Esophagus muscularis mucosa (tissue), 4 donors: ENCODE measurements at regions not wholly inside any gene's neighbourhood (a gene's known extent, or its start where the extent isn't known, plus 50 kb on each side); places are given as distances from the start of the nearest gene placed in this dataset.

ENCODE experiments used
- DNase-seq: peaks from one replicate; pipeline ENCODE4 v3.0.0-alpha.2; 2017; ENCODE audit errors: extremely low spot score
- H3K27ac ChIP-seq, 4 donors: fragments of 200-600 bp; sonication (generic); replicated peaks in 1 of 4; 1 replicate in 3 of 4; 2 replicates in 1 of 4; pipeline ENCODE4 v1.5.1; 2016 to 2019; ENCODE audit warnings: mild to moderate bottlenecking in 1 of 4
- H3K27me3 ChIP-seq, 4 donors: fragments of 200-600 bp; sonication (generic); one replicate each; pipeline versions ENCODE4 v1.5.1 to v1.6.0; 2016 to 2019
- H3K36me3 ChIP-seq, 4 donors: fragments of 200-600 bp; sonication (generic); one replicate each; pipeline ENCODE4 v1.5.1; 2016 to 2019
- H3K4me1 ChIP-seq, 4 donors: fragments of 200-600 bp; sonication (generic); one replicate each; pipeline ENCODE4 v1.5.1; 2016 to 2019
- H3K4me3 ChIP-seq, 4 donors: fragments of 200-600 bp; sonication (generic); 1 replicate in 2 of 4; 2 replicates in 2 of 4; pipeline ENCODE4 v1.5.1; 2016 to 2019; ENCODE audit warnings: mild to moderate bottlenecking in 4 of 4, moderate library complexity in 1 of 4
- H3K9me3 ChIP-seq, 4 donors: fragments of 200-600 bp; sonication (generic); 1 replicate in 3 of 4; 2 replicates in 1 of 4; pipeline ENCODE4 v1.5.1; 2016 to 2019
- CTCF ChIP-seq, 3 experiments: fragments of 200-600 bp in 2 of 3; fragments of 450-650 bp in 1 of 3; sonication (generic) in 2 of 3; IDR thresholded peaks; one replicate each; pipeline ENCODE4 v1.5.1; 2017 to 2019; ENCODE audit warnings: antibody characterized with exemption in 3 of 3, mild to moderate bottlenecking in 2 of 3, moderate library complexity in 1 of 3
- EP300 ChIP-seq: sonication (generic); formaldehyde crosslinking; IDR thresholded peaks from one replicate; pipeline ENCODE4 v1.6.1; 2017; ENCODE audit warnings: antibody characterized with exemption
- POLR2A ChIP-seq: fragments of 450-650 bp; IDR thresholded peaks from one replicate; pipeline ENCODE4 v1.6.1; 2017; ENCODE audit warnings: antibody characterized with exemption, moderate library complexity, mild to moderate bottlenecking, low read depth
- POLR2AphosphoS5 ChIP-seq, 2 donors: sonication (generic); formaldehyde crosslinking; IDR thresholded peaks; one replicate each; pipeline ENCODE4 v1.6.1; 2017; ENCODE audit warnings: antibody characterized with exemption in 2 of 2
- WGBS: methylation state at CpG from one replicate; pipeline ENCODE4 v1.1.5; 2018; 5-methylcytosine and 5-hydroxymethylcytosine counted together
- intact Hi-C: fragments of 100-400 bp; cut with DNase I; formaldehyde crosslinking; loops from one replicate; pipeline ENCODE4 v1.15.1; 2023

- no peak for DNase-seq
- TF ChIP-seq POLR2A = no peak
- TF ChIP-seq POLR2AphosphoS5 (IDR thresholded peaks at IDR 0.05) = no peak
- no peak for TF ChIP-seq CTCF (IDR thresholded peaks at IDR 0.05)
- no peak for TF ChIP-seq EP300
- no peak overlapping the region for H3K4me3 ChIP-seq
- H3K36me3 ChIP-seq = no peaks in the 10 kb centered on the region
- no peaks in the 10 kb centered on the region for H3K27me3 ChIP-seq
- H3K4me1 ChIP-seq = peaks cover 0 to 22% (median 10%) of the 10 kb centered on the region in 4 donors
- H3K9me3 ChIP-seq = no peaks in the 10 kb centered on the region
- intact Hi-C loops = no loop called here
- 92% methylated on average over 1 of the region's 1 CpG for WGBS
- no peak overlapping the region for H3K27ac ChIP-seq
Measured at GRCh38 chr1:72780212-72780611, 497.9 kb upstream of the NEGR1 start.

GRCh38 chr1:72777918-72778317, 495.6 kb upstream of the NEGR1 start:
- peak overlapping the region in 1 of 4 donors; percentile 13 for H3K4me3 ChIP-seq

GRCh38 chr1:72763481-72763880, 481.1 kb upstream of the NEGR1 start:
- TF ChIP-seq POLR2A = no peak
- no peak for TF ChIP-seq EP300
- no peak for TF ChIP-seq CTCF (IDR thresholded peaks at IDR 0.05)
- no peak for TF ChIP-seq POLR2AphosphoS5 (IDR thresholded peaks at IDR 0.05)
- no peaks in the 10 kb centered on the region for H3K27me3 ChIP-seq
- no peaks in the 10 kb centered on the region for H3K36me3 ChIP-seq
- H3K9me3 ChIP-seq = no peaks in the 10 kb centered on the region
- WGBS = 81% methylated on average over 2 of the region's 2 CpGs
- DNase-seq = no peak
- no peaks in the 10 kb centered on the region for H3K4me1 ChIP-seq
- no peak overlapping the region for H3K27ac ChIP-seq
- intact Hi-C loops = no loop called here
- H3K4me3 ChIP-seq = no peak overlapping the region

More at GRCh38 chr1:72777918-72778317, 495.6 kb upstream of the NEGR1 start:
- H3K9me3 ChIP-seq = no peaks in the 10 kb centered on the region
- peaks cover 0 to 22% (median 10%) of the 10 kb centered on the region in 4 donors for H3K4me1 ChIP-seq
- H3K36me3 ChIP-seq = no peaks in the 10 kb centered on the region
- no peak for TF ChIP-seq CTCF (IDR thresholded peaks at IDR 0.05)
- TF ChIP-seq POLR2AphosphoS5 (IDR thresholded peaks at IDR 0.05) = peak in 1 of 2 donors; percentile 9
- no peaks in the 10 kb centered on the region for H3K27me3 ChIP-seq
- intact Hi-C loops = no loop called here
- peak overlapping the region; percentile 55 to 74 (median 68) for H3K27ac ChIP-seq
- no peak for DNase-seq

GRCh38 chr1:72759486-72759885, 477.1 kb upstream of the NEGR1 start:
- WGBS = 91% methylated on average over 3 of the region's 3 CpGs
- Histone ChIP-seq H3K9me3 (no peaks in the 10 kb centered on the region), H3K4me3 (no peak overlapping the region), H3K4me1 (no peaks in the 10 kb centered on the region), H3K27ac (no peak overlapping the region), H3K36me3 (no peaks in the 10 kb centered on the region), H3K27me3 (no peaks in the 10 kb centered on the region)
- no peak for TF ChIP-seq CTCF (IDR thresholded peaks at IDR 0.05)
- TF ChIP-seq EP300 = no peak
- TF ChIP-seq POLR2A = no peak
- TF ChIP-seq POLR2AphosphoS5 (IDR thresholded peaks at IDR 0.05) = no peak
- intact Hi-C loops = no loop called here
- no peak for DNase-seq

GRCh38 chr1:72757843-72758242, 475.5 kb upstream of the NEGR1 start:
- H3K4me3 ChIP-seq = no peak overlapping the region
- no peaks in the 10 kb centered on the region for H3K9me3 ChIP-seq
- H3K36me3 ChIP-seq = no peaks in the 10 kb centered on the region
- H3K27me3 ChIP-seq = no peaks in the 10 kb centered on the region
- H3K4me1 ChIP-seq = no peaks in the 10 kb centered on the region
- no peak overlapping the region for H3K27ac ChIP-seq
- DNase-seq = no peak
- intact Hi-C loops = no loop called here
- 97% methylated on average over 2 of the region's 2 CpGs for WGBS
- no peak for TF ChIP-seq POLR2AphosphoS5 (IDR thresholded peaks at IDR 0.05)
- no peak for TF ChIP-seq CTCF (IDR thresholded peaks at IDR 0.05)
- TF ChIP-seq POLR2A = no peak
- no peak for TF ChIP-seq EP300
